Caco-2 (cell line): ENCODE measurements at regions not wholly inside any gene's neighbourhood (a gene's known extent, or its start where the extent isn't known, plus 50 kb on each side); places are given as distances from the start of the nearest gene placed in this dataset.

Source experiments
- BruUV-seq: library from RNA; stranded (reverse); fragments of 400-500 nt; replicated peaks from 2 replicates; lab custom pipeline; 2021; lab: Mats Ljungman, UMichigan
- CTCF ChIA-PET: fragments of 300-600 bp; sonication (Branson Sonifier 250); formaldehyde crosslinking; loops from one replicate; lab custom pipeline; 2022; ENCODE audit warnings: antibody characterized with exemption; lab: Charles Lee
- POLR2A ChIA-PET: fragments of 300-600 bp; sonication (Branson Sonifier 250); formaldehyde crosslinking; loops from one replicate; lab custom pipeline; 2022; ENCODE audit warnings: antibody characterized with exemption; lab: Charles Lee
- DNase-seq, 2 experiments: peaks; one replicate each; pipeline versions ENCODE4 v3.0.0 to v3.0.0-alpha.2; 2020 to 2022
- H3K27me3 ChIP-seq: replicated peaks from 2 replicates; pipeline ENCODE4 v1.6.0; 2011; ENCODE audit warnings: low read length; ENCODE audit not compliant: control insufficient read depth, insufficient read depth
- H3K36me3 ChIP-seq: 2 replicates; pipeline ENCODE4 v1.5.1; 2011; ENCODE audit warnings: low read length; ENCODE audit not compliant: control insufficient read depth, insufficient read depth
- H3K4me1 ChIP-seq: fragments of 250-450 bp; sonication (Bioruptor Pico); 2 replicates; pipeline ENCODE4 v1.5.1; 2020; ENCODE audit warnings: mild to moderate bottlenecking
- H3K4me3 ChIP-seq: 2 replicates; pipeline ENCODE4 v1.5.1; 2011; ENCODE audit warnings: low read depth, mild to moderate bottlenecking, control low read depth, low read length
- H3K9me3 ChIP-seq: fragments of 250-450 bp; sonication (Bioruptor Pico); 2 replicates; pipeline ENCODE4 v1.5.1; 2020; ENCODE audit warnings: mild to moderate bottlenecking, moderate library complexity
- H3K27ac Mint-ChIP-seq: one replicate; pipeline ENCODE4 v1.8.0; 2022; ENCODE audit warnings: mixed read lengths; ENCODE audit not compliant: unreplicated experiment
- H3K27me3 Mint-ChIP-seq: one replicate; pipeline ENCODE4 v1.8.0; 2022; ENCODE audit warnings: mixed read lengths; ENCODE audit not compliant: insufficient read depth, unreplicated experiment
- H3K36me3 Mint-ChIP-seq: one replicate; pipeline ENCODE4 v1.8.0; 2022; ENCODE audit warnings: mild to moderate bottlenecking, mixed read lengths; ENCODE audit not compliant: insufficient read depth, unreplicated experiment
- H3K4me1 Mint-ChIP-seq: one replicate; pipeline ENCODE4 v1.8.0; 2022; ENCODE audit warnings: low read depth, mixed read lengths; ENCODE audit not compliant: unreplicated experiment
- H3K4me3 Mint-ChIP-seq: one replicate; pipeline ENCODE4 v1.8.0; 2022; ENCODE audit warnings: mild to moderate bottlenecking, moderate library complexity, mixed read lengths; ENCODE audit not compliant: unreplicated experiment
- H3K9me3 Mint-ChIP-seq: one replicate; pipeline ENCODE4 v1.8.0; 2022; ENCODE audit warnings: mixed read lengths; ENCODE audit not compliant: unreplicated experiment
- CTCF ChIP-seq, 2 experiments: fragments of 200-600 bp in 1 of 2; IDR thresholded peaks; 1 replicate in 1 of 2; 2 replicates in 1 of 2; pipeline versions ENCODE4 v1.5.1 to v1.8.0; 2011 to 2022; ENCODE audit warnings: antibody characterized with exemption in 1 of 2, control low read depth in 1 of 2, inconsistent platforms in 1 of 2, low read depth in 1 of 2, low read length in 1 of 2, mild to moderate bottlenecking in 1 of 2, moderate library complexity in 1 of 2; ENCODE audit not compliant: insufficient read depth in 1 of 2, severe bottlenecking in 1 of 2, unreplicated experiment in 1 of 2
- intact Hi-C: fragments of 100-400 bp; cut with micrococcal nuclease; formaldehyde crosslinking; loops from one replicate; pipeline ENCODE4 v1.10.0; 2022; ENCODE audit not compliant: unreplicated experiment

GRCh38 chr1:239558559-239558958 is 172.2 kb downstream of the CHRM3 start:
- POLR2A ChIA-PET, result no interaction called here

GRCh38 chr1:239558991-239559390 is 172.6 kb downstream of the CHRM3 start:
- no peak overlapping the region for H3K4me3 Mint-ChIP-seq
- CTCF ChIA-PET, result interaction anchor here (1.4 kb wide), 1 partner anchor 339 kb away, joined by 5 read pairs; no protein-coding TSS in a partner anchor
- H3K27ac Mint-ChIP-seq, result no peak overlapping the region
- H3K36me3 Mint-ChIP-seq, result no peaks in the 10 kb centered on the region
- Histone ChIP-seq H3K9me3 (no peaks in the 10 kb centered on the region), H3K4me1 (no peaks in the 10 kb centered on the region), H3K36me3 (no peaks in the 10 kb centered on the region), H3K4me3 (no peak overlapping the region), H3K27me3 (no peaks in the 10 kb centered on the region)
- DNase-seq, result no peak
- TF ChIP-seq CTCF (IDR thresholded peaks at IDR 0.05; ENCODE audit: insufficient read depth in 1 of 2, low read depth in 1 of 2, low read length in 1 of 2, severe bottlenecking in 1 of 2, unreplicated experiment in 1 of 2), result no peak
- intact Hi-C loops, result no loop called here
- POLR2A ChIA-PET, result no interaction called here
- no TSS peak for BruUV-seq
- H3K9me3 Mint-ChIP-seq, result no peaks in the 10 kb centered on the region
- H3K27me3 Mint-ChIP-seq, result no peaks in the 10 kb centered on the region
- no peaks in the 10 kb centered on the region for H3K4me1 Mint-ChIP-seq

More at GRCh38 chr1:239558559-239558958, 172.2 kb downstream of the CHRM3 start:
- TF ChIP-seq CTCF (IDR thresholded peaks at IDR 0.05; ENCODE audit: insufficient read depth in 1 of 2, low read depth in 1 of 2, low read length in 1 of 2, severe bottlenecking in 1 of 2, unreplicated experiment in 1 of 2), result no peak
- Histone ChIP-seq H3K36me3 (no peaks in the 10 kb centered on the region), H3K27me3 (no peaks in the 10 kb centered on the region), H3K4me3 (no peak overlapping the region), H3K4me1 (no peaks in the 10 kb centered on the region), H3K9me3 (no peaks in the 10 kb centered on the region)
- H3K36me3 Mint-ChIP-seq, result no peaks in the 10 kb centered on the region
- H3K4me3 Mint-ChIP-seq, result no peak overlapping the region
- H3K4me1 Mint-ChIP-seq, result no peaks in the 10 kb centered on the region
- DNase-seq, result no peak
- CTCF ChIA-PET, result interaction anchor here (1.4 kb wide), 1 partner anchor 339 kb away, joined by 5 read pairs; no protein-coding TSS in a partner anchor
- H3K27ac Mint-ChIP-seq, result no peak overlapping the region
- H3K27me3 Mint-ChIP-seq, result no peaks in the 10 kb centered on the region
- intact Hi-C loops, result no loop called here
- no peaks in the 10 kb centered on the region for H3K9me3 Mint-ChIP-seq
- BruUV-seq, result no TSS peak

- Mint-ChIP-seq H3K9me3 (no peaks in the 10 kb centered on the region), H3K27ac (no peak overlapping the region), H3K4me3 (no peak overlapping the region), H3K4me1 (no peaks in the 10 kb centered on the region), H3K36me3 (no peaks in the 10 kb centered on the region), H3K27me3 (no peaks in the 10 kb centered on the region)
- Histone ChIP-seq H3K4me1 (no peaks in the 10 kb centered on the region), H3K36me3 (no peaks in the 10 kb centered on the region), H3K9me3 (no peaks in the 10 kb centered on the region), H3K4me3 (no peak overlapping the region), H3K27me3 (no peaks in the 10 kb centered on the region)
- intact Hi-C loops, result no loop called here
- no peak for DNase-seq
- POLR2A ChIA-PET, result no interaction called here
- CTCF ChIA-PET, result no interaction called here
- TF ChIP-seq CTCF (IDR thresholded peaks at IDR 0.05; ENCODE audit: insufficient read depth in 1 of 2, low read depth in 1 of 2, low read length in 1 of 2, severe bottlenecking in 1 of 2, unreplicated experiment in 1 of 2), result no peak
- BruUV-seq, result no TSS peak
Measured at GRCh38 chr1:239560921-239561320, 174.6 kb downstream of the CHRM3 start.
